ENCODE measurements at regions not wholly inside any gene's neighbourhood (a gene's known extent, or its start where the extent isn't known, plus 50 kb on each side); places are given as distances from the start of the nearest gene placed in this dataset.
A peak's percentile ranks its signal among the peaks of the same experiment; 100 is the strongest.
"Not testable (repeated sequence)": the region's sequence is repeated elsewhere in the genome, so short reads cannot be mapped to it uniquely, and the experiment has no call there.

- no peak for DNase-seq
Measured at GRCh38 chr14:26655128-26655527, 57.3 kb upstream of the NOVA1 start.

- no peak for DNase-seq
Measured at GRCh38 chr14:26663506-26663905, 65.7 kb upstream of the NOVA1 start.

DNA sequence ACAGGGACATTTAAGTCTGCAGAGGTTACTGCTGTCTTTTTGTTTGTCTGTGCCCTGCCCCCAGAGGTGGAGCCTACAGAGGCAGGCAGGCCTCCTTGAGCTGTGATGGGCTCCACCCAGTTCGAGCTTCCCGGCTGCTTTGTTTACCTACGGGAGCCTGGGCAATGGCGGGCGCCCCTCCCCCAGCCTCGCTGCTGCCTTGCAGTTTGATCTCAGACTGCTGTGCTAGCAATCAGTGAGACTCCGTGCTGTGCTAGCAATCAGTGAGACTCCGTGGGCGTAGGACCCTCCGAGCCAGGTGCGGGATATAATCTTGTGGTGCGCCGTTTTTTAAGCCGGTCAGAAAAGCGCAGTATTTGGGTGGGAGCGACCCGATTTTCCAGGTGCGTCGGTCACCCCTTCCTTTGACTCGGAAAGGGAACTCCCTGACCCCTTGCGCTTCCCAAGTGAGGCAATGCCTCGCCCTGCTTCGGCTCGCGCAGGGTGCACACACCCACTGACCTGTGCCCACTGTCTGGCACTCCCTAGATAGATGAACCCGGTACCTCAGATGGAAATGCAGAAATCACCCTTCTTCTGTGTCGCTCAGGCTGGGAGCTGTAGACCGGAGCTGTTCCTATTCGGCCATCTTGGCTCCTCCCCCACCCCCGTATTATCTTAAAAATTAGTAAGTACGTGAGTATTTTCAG, 81.0 kb upstream of the NOVA1 start:
- not testable (repeated sequence) for DNase-seq

- no peak for DNase-seq
Measured at GRCh38 chr14:26685401-26685800, 87.6 kb upstream of the NOVA1 start.

GRCh38 chr14:26687301-26687837, 89.5 kb upstream of the NOVA1 start:
- peak; percentile 97 for DNase-seq

GRCh38 chr14:26694521-26694920, 96.7 kb upstream of the NOVA1 start:
- DNase-seq: no peak

- no peak for DNase-seq
Measured at GRCh38 chr14:26702721-26703230, 104.9 kb upstream of the NOVA1 start.

DNA sequence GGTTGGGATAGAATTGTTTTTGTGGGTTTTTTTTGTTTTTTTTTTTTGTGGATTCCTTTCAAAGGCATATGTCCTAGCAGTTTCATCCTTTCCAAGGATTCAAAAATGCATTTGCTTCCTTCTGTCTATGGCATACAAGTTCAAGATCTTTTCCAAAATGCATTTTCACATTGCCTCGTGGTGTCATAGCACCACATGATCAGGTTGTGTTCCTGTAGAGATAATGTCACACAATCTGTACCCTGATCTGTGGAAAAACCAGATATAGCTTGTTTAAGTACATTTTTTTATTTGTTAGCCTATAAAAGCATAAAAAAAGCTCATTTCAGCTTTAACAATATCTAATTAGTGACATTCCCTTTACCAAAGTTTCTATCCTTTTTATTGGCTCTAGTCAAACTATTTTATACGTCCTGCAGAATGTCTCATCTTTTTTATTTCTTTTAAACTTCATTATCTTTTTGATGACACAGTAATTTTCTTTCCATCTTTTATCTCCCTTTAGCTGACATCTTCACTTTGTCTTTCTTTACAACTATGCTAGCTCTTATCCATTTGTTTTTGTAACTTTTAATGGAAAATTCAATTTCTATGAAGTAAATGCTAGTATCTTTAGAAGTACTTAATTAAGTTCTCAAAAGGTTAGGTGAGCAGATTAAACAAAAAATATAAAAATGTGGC, 106.0 kb upstream of the NOVA1 start:
- DNase-seq: no peak

DNA sequence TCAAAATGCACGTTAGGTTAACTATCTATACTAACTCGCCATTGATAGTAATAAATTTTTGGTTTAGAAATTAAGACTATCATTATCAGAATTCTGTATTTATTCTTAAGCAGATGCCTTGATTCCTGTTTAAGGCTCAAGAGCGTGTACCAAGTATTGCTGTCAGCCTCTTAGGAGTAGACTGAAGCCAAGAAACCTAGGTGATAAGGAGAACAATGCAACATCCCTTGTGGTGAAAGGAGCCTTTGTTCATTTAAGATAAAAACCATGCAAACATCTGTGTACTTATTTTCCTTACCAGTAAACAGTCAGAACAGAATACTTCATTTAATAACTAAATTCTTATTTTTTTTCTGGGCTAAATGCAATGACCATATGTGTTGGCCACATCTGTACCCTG, 109.4 kb upstream of the NOVA1 start:
- DNase-seq: no peak

DNA sequence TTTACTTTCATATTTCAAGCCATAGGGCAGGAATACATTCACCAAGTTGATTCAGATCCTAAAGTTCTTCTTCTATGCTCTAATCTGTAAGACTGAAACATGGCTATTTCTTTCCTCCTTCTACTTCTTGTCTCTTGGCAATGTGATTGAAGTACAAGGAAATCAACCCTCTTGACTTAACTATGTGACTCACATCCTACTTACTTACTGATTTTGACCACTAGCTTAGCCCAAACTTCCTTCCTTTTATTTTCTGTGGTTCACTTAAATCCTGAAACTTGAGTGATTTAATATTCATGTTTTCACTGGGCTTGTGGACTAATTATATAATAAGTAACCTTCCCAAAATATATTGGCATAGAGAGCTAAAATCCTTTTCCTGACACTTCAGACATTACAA, 111.2 kb upstream of the NOVA1 start:
- no peak for DNase-seq

- DNase-seq: no peak
Measured at GRCh38 chr14:26719514-26719913, 121.7 kb upstream of the NOVA1 start.

DNA sequence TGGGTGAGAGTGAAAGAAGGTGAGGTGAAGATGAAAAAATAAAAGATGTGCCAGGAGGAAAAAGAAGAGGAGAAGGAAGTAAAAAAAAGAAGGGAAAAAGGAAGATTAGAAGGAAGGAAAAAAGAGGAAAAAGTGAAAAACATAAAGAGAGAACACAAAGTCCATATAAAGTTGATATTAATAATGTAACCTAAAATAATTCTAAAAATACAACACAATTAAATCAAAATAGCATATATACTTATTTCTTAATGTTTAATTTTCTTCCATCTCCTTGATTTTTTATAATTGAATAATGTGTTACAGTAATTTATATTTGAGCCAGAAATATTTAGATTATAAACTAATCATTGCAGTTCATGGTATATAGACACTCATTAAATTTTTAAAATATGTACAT, 124.4 kb upstream of the NOVA1 start:
- no peak for DNase-seq

DNA sequence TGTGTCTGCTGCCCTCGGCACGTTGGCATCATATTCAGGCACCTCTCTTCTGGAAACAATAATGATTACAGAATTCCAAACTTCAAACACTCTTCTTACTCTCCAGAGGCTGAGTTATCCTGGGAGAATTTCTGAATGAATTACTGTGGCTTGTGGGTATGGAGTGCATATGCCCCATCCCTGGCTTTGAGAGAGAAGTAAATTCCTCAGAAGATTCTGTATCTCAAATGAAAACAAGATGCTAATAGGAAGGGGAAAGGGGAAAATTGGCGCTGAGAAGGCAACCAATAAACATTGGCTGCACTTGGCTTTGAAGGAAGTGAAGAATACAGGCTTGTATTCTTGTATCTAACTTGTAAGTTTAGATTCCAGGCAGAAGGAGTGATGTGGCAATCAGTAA, 132.0 kb upstream of the NOVA1 start:
- no peak for DNase-seq

- no peak for DNase-seq
Measured at GRCh38 chr14:26730929-26731618, 133.2 kb upstream of the NOVA1 start.

DNA sequence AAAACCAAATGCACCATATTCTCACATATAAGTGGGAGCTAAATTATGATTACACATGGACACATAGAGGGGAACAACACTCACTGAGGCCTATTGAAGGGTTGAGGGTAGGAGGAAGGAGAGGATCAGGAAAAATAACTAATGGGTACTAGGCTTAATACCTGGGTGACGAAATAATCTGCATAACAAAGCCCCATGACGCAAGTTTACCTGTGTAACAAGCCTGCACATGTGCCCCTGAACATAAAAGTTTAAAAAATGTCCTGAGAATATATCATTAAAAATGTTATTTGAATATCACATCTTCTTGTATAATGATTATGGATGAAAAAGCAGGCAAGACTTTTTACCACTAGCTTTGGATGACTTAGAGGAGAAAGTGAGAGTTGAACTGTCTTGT, 138.0 kb upstream of the NOVA1 start:
- no peak for DNase-seq

- no peak for DNase-seq
Measured at GRCh38 chr14:26738571-26738970, 140.7 kb upstream of the NOVA1 start.

DNA sequence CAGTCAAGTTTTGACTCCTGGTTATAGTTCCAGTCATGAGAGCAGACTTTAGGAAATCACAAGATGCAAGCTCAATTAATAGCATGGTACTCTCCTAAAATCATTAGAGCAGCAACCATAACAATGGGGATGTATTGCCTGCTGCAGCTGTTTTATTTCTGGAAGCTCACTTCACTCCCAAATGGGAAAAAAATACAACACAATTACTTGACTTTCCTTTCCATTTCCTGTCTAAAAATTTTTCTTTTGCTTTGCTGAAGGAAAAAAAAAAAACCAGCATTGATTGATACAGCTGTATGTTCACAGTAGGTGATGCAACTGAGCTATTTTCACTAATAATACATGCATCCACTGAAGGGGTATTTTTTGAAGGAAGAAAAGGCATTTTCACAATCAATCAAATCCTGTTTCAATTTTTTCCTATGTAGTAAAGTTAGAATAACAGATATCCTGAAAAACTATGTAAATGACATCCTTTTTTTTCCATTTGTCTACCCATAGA, 143.9 kb upstream of the NOVA1 start:
- DNase-seq: peak; percentile 44

GRCh38 chr14:26743284-26743683, 145.5 kb upstream of the NOVA1 start:
- DNase-seq: no peak

GRCh38 chr14:26744903-26745302, 147.1 kb upstream of the NOVA1 start:
- no peak for DNase-seq

DNA sequence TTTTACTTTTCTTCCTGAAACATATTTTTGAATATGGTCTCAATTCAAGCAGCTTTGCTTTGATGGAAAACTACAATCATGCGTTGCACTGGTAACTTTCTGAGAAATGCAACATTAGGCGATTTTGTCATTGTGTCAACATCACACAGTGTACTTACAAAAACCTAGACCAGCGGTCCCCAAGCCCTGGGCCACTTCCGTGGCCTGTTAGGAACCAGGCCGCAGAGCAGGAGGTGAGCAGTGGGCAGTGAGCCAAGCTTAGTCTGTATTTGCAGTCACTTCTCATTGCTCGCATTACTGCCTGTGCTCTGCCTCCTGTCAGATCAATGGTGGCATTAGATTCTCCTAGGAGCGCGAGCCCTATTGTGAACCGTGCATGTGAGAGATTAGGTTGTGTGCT, 163.7 kb upstream of the NOVA1 start:
- DNase-seq: no peak

DNA sequence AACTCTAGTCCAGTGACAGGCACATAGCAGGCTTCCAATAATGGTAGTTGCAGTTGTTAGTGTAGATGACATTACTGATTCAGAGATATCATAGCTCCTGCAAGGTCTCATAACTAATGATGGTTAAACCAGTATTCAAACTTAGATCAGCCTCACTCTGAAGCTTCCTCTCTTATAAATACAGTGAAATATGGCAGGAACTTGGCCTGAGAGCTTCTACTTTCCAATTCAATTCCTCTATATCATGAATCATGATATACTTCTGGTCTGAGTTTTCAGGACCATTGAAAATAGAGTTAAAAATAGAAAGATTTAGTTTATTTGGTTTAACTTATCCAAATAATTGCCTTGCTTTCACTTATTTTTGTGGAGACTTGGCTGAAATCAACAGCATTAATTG, 167.5 kb upstream of the NOVA1 start:
- DNase-seq: no peak

- DNase-seq: peak; percentile 18
Measured at GRCh38 chr14:26765768-26766520, 168.1 kb upstream of the NOVA1 start.

DNA sequence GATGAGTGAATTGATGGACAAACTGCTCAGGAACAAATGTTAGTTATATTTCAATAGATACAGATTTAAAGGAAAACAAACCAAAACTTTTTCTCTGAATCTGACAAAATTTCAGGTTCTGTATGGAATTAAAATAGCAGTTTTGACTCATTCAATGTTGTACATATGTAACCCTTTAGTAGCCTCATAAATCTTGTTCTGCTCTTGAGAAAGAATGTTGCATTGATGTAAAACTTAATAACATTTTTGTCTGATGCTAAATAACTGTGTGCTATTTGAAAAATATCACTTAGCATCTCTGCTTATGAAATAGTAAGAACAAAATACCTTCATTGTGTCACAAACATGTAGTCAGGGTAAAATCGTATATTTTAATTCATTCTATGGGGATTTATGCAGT, 168.9 kb upstream of the NOVA1 start:
- DNase-seq: no peak

All from DMS79 (cell line).